ENCODE measurements at regions not wholly inside any gene's neighbourhood (a gene's known extent, or its start where the extent isn't known, plus 50 kb on each side); places are given as distances from the start of the nearest gene placed in this dataset.
"Not testable (repeated sequence)": the region's sequence is repeated elsewhere in the genome, so short reads cannot be mapped to it uniquely, and the experiment has no call there.

- peak overlapping the region in 1 of 7 donors; percentile 0 for H3K27ac Mint-ChIP-seq
- Histone ChIP-seq H3K27ac (ENCODE audit: low read depth in 1 of 2, low read length in 2 of 2) (no peak overlapping the region), H3K36me3 (replicated peaks in 1 of 2; ENCODE audit: control insufficient read depth in 1 of 2, insufficient read depth in 2 of 2, low read length in 2 of 2) (no peaks in the 10 kb centered on the region), H4K20me1 (ENCODE audit: insufficient read depth, low read length) (no peaks in the 10 kb centered on the region), H3K79me2 (ENCODE audit: insufficient read depth, low read length) (no peaks in the 10 kb centered on the region), H3K9me3 (replicated peaks in 1 of 2; ENCODE audit: control insufficient read depth in 1 of 2, insufficient read depth in 1 of 2, low read length in 2 of 2) (peaks cover 0 to 4% of the 10 kb centered on the region in 2 donors), H3K4me2 (replicated peaks; ENCODE audit: extremely low read depth, low read length, poor library complexity, severe bottlenecking) (no peak overlapping the region), H3K27me3 (ENCODE audit: control insufficient read depth in 2 of 2, insufficient read depth in 2 of 2, low read length in 2 of 2) (no peaks in the 10 kb centered on the region), H3K4me1 (ENCODE audit: control insufficient read depth in 1 of 2, insufficient read depth in 2 of 2, low read length in 2 of 2) (no peaks in the 10 kb centered on the region), H3K9ac (ENCODE audit: insufficient read depth, low read length, poor library complexity, severe bottlenecking) (no peak overlapping the region), H2AFZ (ENCODE audit: insufficient read depth, low read depth, low read length, poor library complexity, severe bottlenecking) (no peak overlapping the region), H3K4me3 (replicated peaks in 1 of 3; ENCODE audit: low read depth in 2 of 3, low read length in 3 of 3) (no peak overlapping the region)
- H3K36me3 Mint-ChIP-seq: no peaks in the 10 kb centered on the region
- peaks cover under 1 to 21% (median 6%) of the 10 kb centered on the region in 7 donors for H3K9me3 Mint-ChIP-seq
- intact Hi-C loops (cut with micrococcal nuclease): no loop called here
- no peaks in the 10 kb centered on the region for H3K4me1 Mint-ChIP-seq
- DNase-seq: no peak
- no peaks in the 10 kb centered on the region for H3K27me3 Mint-ChIP-seq (ENCODE audit: low read depth in 3 of 3)
- 0% methylated on average over 1 of the region's 1 CpG for WGBS (ENCODE audit: insufficient coverage)
- no peak overlapping the region for H3K4me3 Mint-ChIP-seq
- TF ChIP-seq CTCF (IDR thresholded peaks at IDR 0.05): no peak
Measured at GRCh38 chr14:21820631-21821030, 147.0 kb upstream of the OR4E1 start.

GRCh38 chr14:21819891-21820290 lies 146.3 kb upstream of the OR4E1 start:
- H3K79me2 ChIP-seq (ENCODE audit: insufficient read depth, low read length); H2AFZ ChIP-seq (ENCODE audit: insufficient read depth, low read depth, low read length, poor library complexity, severe bottlenecking); DNase-seq; H3K27ac ChIP-seq (ENCODE audit: low read depth in 1 of 2, low read length in 2 of 2); H3K9me3 ChIP-seq (replicated peaks in 1 of 2; ENCODE audit: control insufficient read depth in 1 of 2, insufficient read depth in 1 of 2, low read length in 2 of 2); H3K27ac Mint-ChIP-seq; H3K4me3 ChIP-seq (replicated peaks in 1 of 3; ENCODE audit: low read depth in 2 of 3, low read length in 3 of 3); H3K9ac ChIP-seq (ENCODE audit: insufficient read depth, low read length, poor library complexity, severe bottlenecking); H3K4me1 ChIP-seq (ENCODE audit: control insufficient read depth in 1 of 2, insufficient read depth in 2 of 2, low read length in 2 of 2); H3K27me3 ChIP-seq (ENCODE audit: control insufficient read depth in 2 of 2, insufficient read depth in 2 of 2, low read length in 2 of 2); H3K36me3 Mint-ChIP-seq; H3K36me3 ChIP-seq (replicated peaks in 1 of 2; ENCODE audit: control insufficient read depth in 1 of 2, insufficient read depth in 2 of 2, low read length in 2 of 2); H3K27me3 Mint-ChIP-seq (ENCODE audit: low read depth in 3 of 3); H3K4me3 Mint-ChIP-seq; H4K20me1 ChIP-seq (ENCODE audit: insufficient read depth, low read length); H3K4me1 Mint-ChIP-seq; H3K4me2 ChIP-seq (replicated peaks; ENCODE audit: extremely low read depth, low read length, poor library complexity, severe bottlenecking); intact Hi-C loops (cut with micrococcal nuclease): not testable (repeated sequence)
- WGBS (ENCODE audit: insufficient coverage): no CpG with 5 or more reads among the region's 1 CpG
- H3K9me3 Mint-ChIP-seq: peaks cover 3 to 22% (median 6%) of the 10 kb centered on the region in 7 donors

- H4K20me1 ChIP-seq (ENCODE audit: insufficient read depth, low read length); intact Hi-C loops (cut with micrococcal nuclease); H3K36me3 Mint-ChIP-seq: not testable (repeated sequence)
Measured at GRCh38 chr14:21817010-21817409, 143.4 kb upstream of the OR4E1 start.

More at GRCh38 chr14:21817010-21817409, 143.4 kb upstream of the OR4E1 start:
- H3K4me3 Mint-ChIP-seq; H3K4me2 ChIP-seq (replicated peaks; ENCODE audit: extremely low read depth, low read length, poor library complexity, severe bottlenecking); H3K9ac ChIP-seq (ENCODE audit: insufficient read depth, low read length, poor library complexity, severe bottlenecking); H3K4me1 Mint-ChIP-seq; H3K27me3 Mint-ChIP-seq (ENCODE audit: low read depth in 3 of 3); H3K9me3 ChIP-seq (replicated peaks in 1 of 2; ENCODE audit: control insufficient read depth in 1 of 2, insufficient read depth in 1 of 2, low read length in 2 of 2); H3K4me1 ChIP-seq (ENCODE audit: control insufficient read depth in 1 of 2, insufficient read depth in 2 of 2, low read length in 2 of 2); H2AFZ ChIP-seq (ENCODE audit: insufficient read depth, low read depth, low read length, poor library complexity, severe bottlenecking); H3K27ac ChIP-seq (ENCODE audit: low read depth in 1 of 2, low read length in 2 of 2); H3K36me3 ChIP-seq (replicated peaks in 1 of 2; ENCODE audit: control insufficient read depth in 1 of 2, insufficient read depth in 2 of 2, low read length in 2 of 2); H3K27ac Mint-ChIP-seq; H3K79me2 ChIP-seq (ENCODE audit: insufficient read depth, low read length); H3K4me3 ChIP-seq (replicated peaks in 1 of 3; ENCODE audit: low read depth in 2 of 3, low read length in 3 of 3); H3K27me3 ChIP-seq (ENCODE audit: control insufficient read depth in 2 of 2, insufficient read depth in 2 of 2, low read length in 2 of 2); DNase-seq: not testable (repeated sequence)
- peaks cover 4 to 27% (median 6%) of the 10 kb centered on the region in 7 donors for H3K9me3 Mint-ChIP-seq
- WGBS (ENCODE audit: insufficient coverage): 100% methylated on average over 1 of the region's 3 CpGs

Measured in CD14-positive monocyte (primary cell).